Activated naive CD8-positive, alpha-beta T cell (primary cell): ENCODE measurements at regions not wholly inside any gene's neighbourhood (a gene's known extent, or its start where the extent isn't known, plus 50 kb on each side); places are given as distances from the start of the nearest gene placed in this dataset.
"Not testable (repeated sequence)": the region's sequence is repeated elsewhere in the genome, so short reads cannot be mapped to it uniquely, and the experiment has no call there.

Experiments used
- H3K27ac Mint-ChIP-seq: one replicate; pipeline ENCODE4 v1.8.0; 2021; ENCODE audit warnings: mixed read lengths
- H3K27me3 Mint-ChIP-seq: one replicate; pipeline ENCODE4 v1.8.0; 2021; ENCODE audit warnings: mixed read lengths
- H3K36me3 Mint-ChIP-seq: one replicate; pipeline ENCODE4 v1.8.0; 2021; ENCODE audit warnings: mixed read lengths
- H3K4me1 Mint-ChIP-seq: one replicate; pipeline ENCODE4 v1.8.0; 2021; ENCODE audit warnings: low read depth, mixed read lengths
- H3K4me3 Mint-ChIP-seq: one replicate; pipeline ENCODE4 v1.8.0; 2021; ENCODE audit warnings: mild to moderate bottlenecking, mixed read lengths
- H3K9me3 Mint-ChIP-seq: one replicate; pipeline ENCODE4 v1.8.0; 2021; ENCODE audit warnings: low read depth, mixed read lengths

DNA sequence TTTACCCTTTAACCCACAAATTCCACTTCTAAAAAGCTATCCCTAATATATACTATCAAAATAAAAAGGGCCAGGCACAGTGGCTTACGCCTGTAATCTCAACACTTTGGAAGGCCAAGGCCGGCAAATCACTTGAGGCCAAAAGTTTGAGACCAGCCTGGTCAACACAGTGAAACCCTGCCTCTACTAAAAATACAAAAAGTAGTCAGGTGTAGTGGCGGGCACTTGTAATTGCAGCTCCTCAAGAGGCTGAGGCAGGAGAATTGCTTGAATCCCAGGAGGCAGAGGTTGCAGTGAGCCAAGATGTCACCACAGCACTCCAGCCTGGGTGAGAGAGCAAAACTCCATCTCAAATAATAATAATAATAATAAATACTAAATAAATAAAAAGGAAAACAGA is 82.5 kb downstream of the TRIM27 start:
- no peak overlapping the region for H3K4me3 Mint-ChIP-seq
- H3K27me3 Mint-ChIP-seq: peaks cover 8% of the 10 kb centered on the region
- H3K9me3 Mint-ChIP-seq: no peaks in the 10 kb centered on the region
- H3K4me1 Mint-ChIP-seq: peaks cover 18% of the 10 kb centered on the region
- no peak overlapping the region for H3K27ac Mint-ChIP-seq
- no peaks in the 10 kb centered on the region for H3K36me3 Mint-ChIP-seq

- H3K27me3 Mint-ChIP-seq, H3K4me1 Mint-ChIP-seq, H3K27ac Mint-ChIP-seq, H3K4me3 Mint-ChIP-seq, H3K36me3 Mint-ChIP-seq, H3K9me3 Mint-ChIP-seq: not testable (repeated sequence)
Measured at GRCh38 chr6:28848756-28849155, 75.0 kb downstream of the TRIM27 start.
